Astrocyte of the hippocampus (primary cell): ENCODE measurements at regions not wholly inside any gene's neighbourhood (a gene's known extent, or its start where the extent isn't known, plus 50 kb on each side); places are given as distances from the start of the nearest gene placed in this dataset.

Source experiments
- DNase-seq: peaks from one replicate; pipeline ENCODE4 v3.0.0; 2011; ENCODE audit warnings: low read depth, low spot score

GRCh38 chr17:77417575-77417974 is 276.8 kb downstream of the SEC14L1 start:
- DNase-seq: no peak

- no peak for DNase-seq
Observed at GRCh38 chr17:77418609-77419008, 277.8 kb downstream of the SEC14L1 start.

- no peak for DNase-seq
Observed at GRCh38 chr17:77419095-77419494, 278.3 kb downstream of the SEC14L1 start.

GRCh38 chr17:77419547-77420094 is 278.9 kb downstream of the SEC14L1 start:
- DNase-seq: peak; percentile 51

- DNase-seq: no peak
Observed at GRCh38 chr17:77420095-77420803, 279.5 kb downstream of the SEC14L1 start.

GRCh38 chr17:77420804-77421629 is 280.2 kb downstream of the SEC14L1 start:
- peak; percentile 72 for DNase-seq

- no peak for DNase-seq
Observed at GRCh38 chr17:77421630-77421972, 280.8 kb downstream of the SEC14L1 start.

- no peak for DNase-seq
Observed at GRCh38 chr17:77422104-77422747, 281.5 kb downstream of the SEC14L1 start.

GRCh38 chr17:77422748-77423113 is 282.0 kb downstream of the SEC14L1 start:
- DNase-seq: no peak

GRCh38 chr17:77423589-77424451 is 283.1 kb downstream of the SEC14L1 start:
- DNase-seq: peak; percentile 96

- DNase-seq: peak; percentile 86
Observed at GRCh38 chr17:77424585-77425344, 284.0 kb downstream of the SEC14L1 start.

- no peak for DNase-seq
Observed at GRCh38 chr17:77425348-77425747, 284.6 kb downstream of the SEC14L1 start.

GRCh38 chr17:77425791-77426641 is 285.2 kb downstream of the SEC14L1 start:
- DNase-seq: peak; percentile 93

GRCh38 chr17:77426676-77427386 is 286.1 kb downstream of the SEC14L1 start:
- DNase-seq: no peak

- DNase-seq: peak; percentile 89
Observed at GRCh38 chr17:77427391-77427991, 286.7 kb downstream of the SEC14L1 start.

GRCh38 chr17:77428020-77428748 is 287.4 kb downstream of the SEC14L1 start:
- DNase-seq: no peak

- DNase-seq: no peak
Observed at GRCh38 chr17:77428749-77429368, 288.1 kb downstream of the SEC14L1 start.
